Posterior vena cava (tissue), 2 donors: ENCODE measurements at regions not wholly inside any gene's neighbourhood (a gene's known extent, or its start where the extent isn't known, plus 50 kb on each side); places are given as distances from the start of the nearest gene placed in this dataset.

ENCODE experiments used
- DNase-seq: peaks from one replicate; pipeline ENCODE4 v3.0.0-alpha.2; 2020; ENCODE audit warnings: low spot score
- intact Hi-C, 2 donors: fragments of 100-400 bp; cut with DNase I; formaldehyde crosslinking; loops; one replicate each; pipeline versions ENCODE4 v1.14.1 to v1.14.2; 2022 to 2023
- donor health status: DM: yes; HTN: yes; CAD: no.
- donor health status: DM: yes; HTN: yes; CAD: no.

DNA sequence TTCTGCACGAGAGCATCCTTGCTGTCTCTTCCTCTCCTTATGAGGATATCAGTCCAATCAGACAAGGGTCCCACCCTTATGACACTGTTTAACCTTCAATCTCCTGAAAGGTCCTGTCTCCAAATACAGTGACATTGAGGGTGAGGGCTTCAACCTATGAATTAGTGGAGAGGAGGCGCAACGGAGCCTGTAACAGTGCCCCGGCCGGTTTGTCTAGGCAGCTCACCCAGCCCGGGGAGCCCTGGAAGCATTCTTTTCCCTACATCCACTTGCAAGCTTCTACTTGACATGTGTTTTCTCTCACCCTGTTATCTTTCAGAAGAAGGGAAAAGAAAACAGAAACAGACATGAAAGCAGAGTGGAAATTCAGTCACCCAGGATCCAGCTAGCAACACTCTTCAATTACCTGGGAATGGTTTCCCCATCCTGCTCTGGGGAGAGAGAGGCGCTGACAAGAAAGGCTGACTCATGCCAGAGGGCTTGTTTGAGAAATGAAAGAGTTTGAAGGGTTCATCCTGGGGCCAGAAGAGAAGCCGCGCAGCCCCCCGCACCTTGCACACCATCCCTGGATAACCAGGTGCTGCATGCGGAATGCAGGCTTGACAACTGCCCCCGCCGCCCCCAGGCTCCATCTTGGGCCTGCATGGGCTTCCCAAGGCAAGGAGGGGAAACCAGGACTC lies 394.9 kb downstream of the NPHP4 start:
- intact Hi-C loops, result no loop called here

DNA sequence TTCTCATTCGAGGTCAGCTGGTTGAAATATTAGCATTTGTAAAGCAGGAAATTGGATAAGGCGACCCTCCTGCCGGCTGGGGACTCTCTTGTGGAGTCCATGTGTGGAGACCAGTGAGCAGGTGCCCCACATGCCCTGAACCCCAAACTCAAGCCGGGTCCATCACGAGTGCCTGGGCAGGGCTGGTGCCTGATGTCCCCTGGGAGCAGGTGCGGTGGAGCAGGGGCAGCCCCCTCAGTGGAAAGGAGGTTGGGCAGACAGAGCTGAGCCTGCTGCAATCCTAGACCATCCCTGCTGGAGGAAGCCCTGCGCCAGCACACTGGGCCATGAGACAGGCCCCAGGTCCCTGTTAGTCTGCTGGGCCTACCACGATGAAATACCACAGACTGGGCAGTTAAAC lies 395.6 kb downstream of the NPHP4 start:
- DNase-seq, result peak; percentile 76
- intact Hi-C loops, result no loop called here

More for the DNA sequence above, 394.9 kb downstream of the NPHP4 start:
- peak; percentile 74 for DNase-seq

DNA sequence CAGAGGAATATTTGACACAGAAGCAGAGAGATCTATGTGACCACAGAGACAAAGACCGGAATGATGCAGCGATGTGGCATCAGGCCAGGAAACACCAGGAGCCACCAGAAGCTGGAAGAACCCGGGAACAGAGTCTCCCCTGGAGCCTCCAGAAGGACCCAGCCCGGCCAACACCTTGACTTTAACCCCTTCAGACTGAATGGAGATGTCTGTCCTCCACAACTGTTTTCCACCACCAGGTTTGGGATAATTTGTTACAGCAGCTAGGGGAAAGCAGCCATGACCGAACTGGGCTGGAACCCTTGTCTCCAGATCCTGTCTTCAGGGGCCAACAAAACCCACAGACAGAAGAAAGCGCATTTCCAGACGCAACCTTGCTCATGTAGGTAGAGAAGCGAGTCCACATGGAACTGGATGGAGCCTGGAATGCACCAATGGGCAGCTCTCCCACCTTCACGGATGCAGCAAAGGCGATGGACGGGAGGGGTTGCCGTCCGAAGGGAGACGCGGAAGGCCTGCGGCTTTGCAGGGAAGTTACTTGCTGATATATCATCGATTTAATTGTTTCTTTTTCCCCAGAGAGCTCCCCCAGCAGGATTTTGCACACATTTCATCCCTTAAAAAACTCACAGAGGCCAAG lies 396.6 kb downstream of the NPHP4 start:
- no peak for DNase-seq
- intact Hi-C loops, result no loop called here

DNA sequence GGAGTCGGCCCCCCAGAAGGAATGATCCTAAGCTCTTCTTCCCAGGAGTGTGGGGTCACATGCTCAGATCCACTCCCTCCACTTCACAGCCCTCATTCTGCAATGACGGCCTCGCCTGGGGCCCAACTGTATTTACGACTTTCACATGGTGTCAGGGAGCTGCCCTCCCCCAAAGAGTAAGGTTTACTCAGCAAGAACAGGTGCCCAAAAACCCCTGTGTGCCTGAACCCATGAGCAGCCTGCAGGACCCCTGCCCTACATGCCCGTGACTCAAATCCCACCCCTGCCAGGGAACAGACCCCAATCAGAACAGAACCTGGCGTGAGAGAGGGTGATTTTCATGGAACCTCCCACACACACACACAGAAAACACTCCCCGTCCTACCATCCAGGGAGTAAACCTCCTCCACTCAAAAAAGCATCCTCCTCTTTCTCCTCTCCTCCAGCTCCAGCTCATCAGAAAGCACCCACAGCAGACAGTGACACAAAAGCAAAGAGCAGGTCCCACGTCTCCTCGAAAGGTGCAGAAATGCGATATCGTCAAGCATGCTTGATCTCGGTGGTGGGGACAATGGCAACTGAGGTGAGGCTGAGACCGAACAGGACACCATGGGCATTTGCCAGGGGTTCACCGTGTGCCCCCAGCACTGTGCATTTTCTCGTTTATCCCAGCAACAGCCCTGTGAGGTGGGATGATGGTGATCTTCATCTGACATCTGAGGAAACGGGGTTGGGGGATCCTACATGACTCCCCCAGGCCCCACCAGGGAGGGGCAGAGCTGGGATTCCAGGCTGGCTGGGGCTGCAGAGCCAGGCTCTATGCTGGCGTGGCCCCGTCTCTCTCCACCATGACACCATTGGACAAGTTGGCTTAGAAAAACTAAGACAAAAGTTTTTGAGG lies 397.9 kb downstream of the NPHP4 start:
- no peak for DNase-seq
- intact Hi-C loops, result no loop called here

DNA sequence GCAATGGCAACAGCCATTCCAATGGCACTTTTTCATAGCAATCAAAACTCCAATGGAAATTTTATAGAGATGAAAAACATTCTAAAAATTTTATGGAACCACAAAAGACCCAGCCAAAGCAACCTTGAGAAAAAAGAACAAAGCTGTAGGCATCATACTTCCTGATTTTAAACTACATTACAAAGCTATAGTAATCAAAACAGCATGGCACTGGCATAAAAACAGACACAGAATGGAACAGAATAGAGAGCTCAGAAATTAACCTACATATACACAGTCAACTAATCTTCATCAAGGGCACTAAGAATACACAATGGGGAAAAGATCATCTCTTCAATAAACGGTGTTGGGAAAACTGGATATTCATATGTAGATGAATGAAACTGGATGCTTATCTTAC lies 401.5 kb downstream of the NPHP4 start:
- intact Hi-C loops, result no loop called here
- no peak for DNase-seq

DNA sequence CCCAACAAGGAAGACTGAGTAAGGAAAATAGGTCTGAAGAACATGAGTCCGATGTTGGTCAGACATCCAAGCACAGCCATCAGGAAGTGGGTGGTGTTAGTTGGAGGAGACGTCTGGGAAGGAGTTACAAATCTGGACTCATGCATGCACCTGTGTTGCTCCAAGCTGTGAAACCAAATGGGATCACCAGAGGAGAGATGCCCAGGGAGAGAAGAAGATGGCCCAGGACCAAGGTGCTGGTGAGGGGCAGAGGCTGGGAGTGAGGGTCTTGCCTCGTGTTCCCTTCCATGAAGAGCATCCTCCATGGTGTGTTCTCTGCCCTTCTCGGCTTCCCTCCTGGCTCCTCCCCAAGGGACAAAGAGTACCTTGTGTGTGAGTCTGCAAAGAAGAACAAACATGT lies 405.6 kb downstream of the NPHP4 start:
- intact Hi-C loops, result no loop called here

DNA sequence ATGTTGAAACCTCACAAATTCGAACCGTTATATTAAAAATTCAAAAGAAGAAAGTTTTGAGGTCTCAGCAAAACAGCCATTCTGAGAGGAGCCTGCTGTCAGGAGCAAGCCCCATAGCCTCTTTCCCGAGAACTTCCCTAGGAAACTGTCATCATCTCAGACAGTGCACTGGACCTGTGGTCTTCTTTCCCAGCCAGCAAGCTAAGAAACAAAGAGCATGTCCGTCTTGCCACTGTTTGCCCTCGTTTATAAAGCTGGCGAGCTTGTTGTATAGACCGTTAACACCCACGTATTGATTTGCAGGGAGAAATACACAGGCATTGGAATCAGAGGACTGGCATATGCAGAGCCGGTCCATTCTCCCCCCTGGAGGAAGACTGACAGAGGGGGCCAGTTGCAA lies 407.0 kb downstream of the NPHP4 start:
- DNase-seq, result no peak
- intact Hi-C loops, result no loop called here

More for the DNA sequence above, 405.6 kb downstream of the NPHP4 start:
- DNase-seq, result no peak

DNA sequence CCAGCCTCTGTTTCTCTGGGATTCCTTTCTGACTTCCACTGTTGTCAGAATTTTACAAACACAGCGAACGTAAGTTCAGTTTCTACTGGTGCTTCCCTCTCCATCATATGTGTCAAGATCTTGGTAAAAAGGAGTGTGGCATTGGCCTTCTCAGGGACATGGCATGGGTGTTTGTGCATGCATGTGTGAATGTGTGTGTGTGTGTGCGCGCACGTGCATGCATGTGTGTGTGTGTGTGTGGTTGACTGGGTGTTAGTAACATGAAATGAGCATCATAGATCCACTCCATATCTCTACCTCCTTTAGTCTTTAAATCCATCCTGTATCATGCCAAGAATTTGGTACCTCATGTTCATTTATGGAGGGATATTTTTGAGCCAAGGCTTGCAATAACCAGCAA lies 411.3 kb downstream of the NPHP4 start:
- intact Hi-C loops, result no loop called here
- no peak for DNase-seq

DNA sequence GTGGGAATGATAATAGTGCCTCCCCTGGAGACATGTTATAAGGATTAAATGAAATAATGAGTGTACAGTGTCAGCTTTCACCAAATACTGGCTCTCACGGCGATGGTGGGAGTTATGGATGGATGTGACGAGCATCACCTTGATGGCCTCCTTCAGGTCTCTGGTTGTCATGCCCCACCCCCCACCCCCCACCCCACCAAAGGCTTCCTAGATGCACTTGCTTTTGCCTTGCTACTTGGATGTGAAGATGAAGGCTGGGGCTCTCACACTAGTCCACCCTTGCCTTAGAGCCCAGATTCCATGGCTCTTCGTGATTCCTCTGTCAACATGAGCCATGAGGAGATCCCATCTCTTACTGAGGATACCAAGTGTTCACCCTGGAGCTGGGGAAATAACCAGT lies 412.3 kb downstream of the NPHP4 start:
- intact Hi-C loops, result no loop called here
- DNase-seq, result no peak

DNA sequence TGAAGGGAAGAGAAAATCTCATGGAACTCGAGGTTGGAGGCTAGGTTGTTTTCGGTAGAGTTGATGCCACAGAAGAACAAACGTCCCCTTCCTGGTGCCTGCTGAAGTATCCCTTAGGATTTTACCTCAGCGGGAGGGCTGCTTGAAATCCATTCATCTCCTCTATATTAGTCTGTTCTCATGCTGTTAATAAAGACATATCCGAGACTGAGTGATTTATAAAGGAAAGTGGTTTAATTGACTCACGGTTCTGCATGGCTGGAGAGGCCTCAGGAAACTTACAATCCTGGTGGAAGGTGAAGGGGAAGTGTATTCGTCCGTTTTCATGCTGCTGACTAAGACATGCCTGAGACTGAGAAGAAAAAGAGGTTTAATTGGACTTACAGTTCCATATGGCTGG lies 413.5 kb downstream of the NPHP4 start:
- intact Hi-C loops, result no loop called here
- DNase-seq, result no peak

DNA sequence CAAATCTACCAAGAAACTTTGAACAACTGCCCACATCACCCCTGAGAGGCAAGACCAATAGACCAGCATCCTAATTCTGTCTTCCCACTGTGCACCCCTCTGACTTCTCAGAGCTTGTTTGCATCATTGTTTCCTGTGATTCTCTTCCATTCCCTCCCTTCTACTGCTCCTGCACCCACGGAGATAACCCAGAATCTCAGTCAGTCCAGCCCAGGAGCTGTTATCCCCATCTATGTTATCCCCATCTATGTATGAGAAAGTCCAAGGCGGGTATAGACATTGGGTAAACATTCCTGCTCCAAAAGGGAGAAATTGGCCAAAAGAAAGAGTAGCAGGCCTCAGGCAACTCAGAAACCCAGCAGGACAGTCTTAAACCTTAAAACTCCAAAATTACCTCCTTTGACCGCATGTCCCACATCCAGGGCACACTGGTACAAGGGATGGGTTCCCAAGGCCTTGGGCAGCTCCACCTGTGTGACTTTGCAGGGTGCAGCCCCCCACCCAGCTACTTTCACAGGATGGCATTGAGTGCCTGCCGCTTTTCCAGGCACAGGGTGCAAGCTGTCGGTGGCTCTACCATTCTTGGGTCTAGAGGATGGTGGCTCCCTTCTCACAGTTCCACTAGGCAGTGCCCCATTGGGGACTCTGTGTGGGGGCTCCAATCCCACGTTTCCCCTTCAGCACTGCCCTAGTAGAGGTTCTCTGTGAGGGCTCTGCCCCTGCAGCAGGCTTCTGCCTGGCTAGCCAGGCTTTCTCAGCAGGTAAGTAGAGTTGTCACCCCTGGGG lies 414.8 kb downstream of the NPHP4 start:
- DNase-seq, result no peak
- intact Hi-C loops, result no loop called here

DNA sequence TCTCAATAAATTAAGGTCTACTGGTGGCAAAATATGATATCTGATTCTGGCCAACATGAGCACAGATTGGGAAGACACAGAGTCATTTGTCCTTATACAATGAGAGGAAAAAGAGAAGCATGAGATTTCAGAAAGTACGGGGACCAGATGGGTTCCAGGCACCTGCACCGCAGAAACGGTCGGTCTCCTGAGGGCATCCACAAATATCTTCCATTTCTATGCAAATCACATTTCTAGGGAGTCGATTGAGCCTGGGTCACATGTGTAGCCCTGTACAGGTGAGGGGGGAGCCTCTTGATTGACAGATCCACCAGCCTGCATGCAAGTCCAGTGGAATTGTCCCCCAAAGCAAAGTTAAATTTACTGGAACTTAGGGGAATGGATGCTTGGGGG lies 415.6 kb downstream of the NPHP4 start:
- intact Hi-C loops, result no loop called here
- no peak for DNase-seq

DNA sequence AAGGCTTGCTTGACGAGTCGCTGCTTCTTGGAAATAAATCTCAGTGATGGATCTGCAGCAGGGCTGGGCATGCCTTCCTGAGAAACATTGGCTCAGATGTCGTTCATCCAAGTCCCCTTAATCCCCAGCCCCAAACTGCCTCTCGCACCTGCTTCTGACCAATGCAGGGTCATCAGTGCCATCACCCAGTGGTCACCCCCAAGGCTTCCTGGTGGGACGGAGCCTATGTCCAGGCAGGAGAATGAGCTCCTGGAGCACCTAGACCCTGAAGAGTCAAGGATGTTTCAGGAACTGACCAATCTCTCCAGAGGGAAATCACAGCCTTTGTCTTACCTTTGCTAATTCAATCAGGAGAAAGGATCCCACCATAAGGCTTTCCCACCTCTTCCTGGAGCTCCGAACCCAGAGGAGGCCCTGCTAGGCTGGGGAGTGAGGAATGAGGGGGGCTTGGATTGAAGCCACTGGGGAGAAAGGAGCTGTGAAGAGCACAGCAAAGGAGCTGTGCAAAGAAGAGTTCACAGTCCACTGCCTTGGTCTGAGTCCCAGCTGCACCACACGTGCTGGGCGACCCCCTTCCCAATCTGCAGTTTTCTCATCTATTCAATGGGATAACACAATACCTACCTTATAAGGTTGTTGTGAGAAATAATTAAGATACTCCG lies 416.1 kb downstream of the NPHP4 start:
- intact Hi-C loops, result no loop called here
- no peak for DNase-seq

DNA sequence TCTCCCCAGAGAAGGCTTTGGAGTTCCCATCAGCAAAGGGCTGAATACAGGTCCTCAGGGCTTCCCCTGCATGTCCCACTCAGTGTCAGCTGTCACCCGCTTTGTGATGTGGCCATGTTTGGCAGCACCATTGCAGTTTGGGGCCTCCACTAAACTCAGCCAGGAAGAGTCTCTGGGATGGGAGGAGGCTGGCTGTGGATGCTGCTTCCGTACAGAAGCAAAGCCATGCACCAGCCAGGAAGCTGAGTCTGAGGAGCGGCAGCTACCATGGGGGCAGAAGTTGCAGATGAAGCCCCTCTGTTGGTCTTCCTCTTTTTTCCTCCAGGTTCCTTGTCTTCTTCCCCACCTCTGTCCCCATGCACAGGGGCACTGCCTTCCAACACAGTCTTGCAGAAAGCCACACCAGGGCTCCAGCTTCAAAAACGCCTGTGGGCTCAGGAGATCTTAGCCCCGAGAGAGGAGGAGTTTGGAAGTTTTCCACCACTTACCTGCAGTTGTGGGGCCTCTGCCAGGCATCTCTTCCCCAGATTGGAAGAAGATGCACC lies 416.8 kb downstream of the NPHP4 start:
- no peak for DNase-seq
- intact Hi-C loops, result no loop called here

DNA sequence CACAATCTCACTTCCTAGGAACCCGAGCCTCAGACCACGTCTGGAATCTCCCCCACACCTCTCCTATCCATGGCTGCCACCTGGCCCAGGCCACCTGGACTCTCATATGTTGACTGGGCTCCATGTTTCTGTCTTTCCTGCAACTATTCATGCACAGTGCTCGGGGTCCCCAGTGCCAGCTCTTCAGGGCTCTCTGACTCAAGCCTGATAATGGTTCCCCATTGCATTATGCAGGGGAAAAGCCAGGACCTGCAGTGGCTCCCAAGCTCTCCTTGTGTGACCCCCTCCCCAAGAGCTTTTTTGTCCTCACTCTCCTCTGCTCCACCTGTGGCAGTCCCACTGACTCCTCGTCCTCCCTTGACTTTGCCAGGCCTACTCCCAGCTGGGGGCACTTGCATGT lies 417.6 kb downstream of the NPHP4 start:
- intact Hi-C loops, result loop anchor here in 1 of 2 donors (5.0 kb wide), 1 partner anchor 463 kb away; no protein-coding TSS in a partner anchor
- DNase-seq, result no peak

DNA sequence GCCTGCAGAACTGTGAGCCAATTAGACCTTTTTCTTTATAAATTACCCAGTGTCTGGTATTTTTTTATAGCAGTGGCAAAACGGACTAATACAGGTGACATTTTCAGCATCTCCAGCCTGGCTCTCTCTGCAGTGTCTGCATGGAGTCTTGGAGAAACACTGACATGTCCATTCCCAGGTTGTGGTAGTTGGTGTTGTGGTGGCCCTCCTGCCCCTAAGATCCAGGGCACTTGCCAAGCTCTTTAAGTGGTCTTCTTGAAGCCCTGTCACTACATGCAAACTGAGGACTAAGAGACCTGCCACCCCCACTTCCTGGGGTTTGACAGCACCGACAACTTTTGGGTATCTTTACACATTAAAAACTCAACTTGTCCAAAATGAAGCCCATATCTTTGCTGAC lies 419.4 kb downstream of the NPHP4 start:
- no peak for DNase-seq
- intact Hi-C loops, result loop anchor here in 1 of 2 donors (5.0 kb wide), 1 partner anchor 465 kb away; no protein-coding TSS in a partner anchor

DNA sequence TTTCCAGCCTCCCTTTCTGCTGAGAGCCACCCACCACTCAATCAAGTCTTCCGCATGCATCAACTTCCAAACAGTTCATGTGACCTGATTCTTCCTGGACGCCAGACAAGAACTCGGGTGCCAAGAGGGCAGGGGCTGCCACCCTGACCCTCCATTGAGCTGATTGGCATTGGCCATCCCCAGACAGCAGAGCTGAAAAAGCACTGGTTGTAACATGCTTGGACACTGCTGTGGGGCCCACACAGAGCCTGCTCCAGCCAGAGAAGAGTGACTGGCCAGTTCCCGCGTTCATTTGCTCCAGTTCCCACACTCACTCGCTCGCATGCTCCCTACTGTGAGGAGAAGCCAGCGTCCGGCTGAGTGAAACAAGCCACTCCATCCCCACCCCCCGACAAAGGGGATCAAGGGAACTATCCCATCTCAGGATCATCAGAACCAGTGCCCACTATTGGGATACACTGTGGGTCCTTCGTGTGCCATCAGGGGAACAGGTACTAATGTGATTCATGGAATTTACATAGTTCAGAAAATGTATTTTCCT lies 420.3 kb downstream of the NPHP4 start:
- intact Hi-C loops, result loop anchor here in 1 of 2 donors (5.0 kb wide), 1 partner anchor 465 kb away; no protein-coding TSS in a partner anchor
- DNase-seq, result no peak

DNA sequence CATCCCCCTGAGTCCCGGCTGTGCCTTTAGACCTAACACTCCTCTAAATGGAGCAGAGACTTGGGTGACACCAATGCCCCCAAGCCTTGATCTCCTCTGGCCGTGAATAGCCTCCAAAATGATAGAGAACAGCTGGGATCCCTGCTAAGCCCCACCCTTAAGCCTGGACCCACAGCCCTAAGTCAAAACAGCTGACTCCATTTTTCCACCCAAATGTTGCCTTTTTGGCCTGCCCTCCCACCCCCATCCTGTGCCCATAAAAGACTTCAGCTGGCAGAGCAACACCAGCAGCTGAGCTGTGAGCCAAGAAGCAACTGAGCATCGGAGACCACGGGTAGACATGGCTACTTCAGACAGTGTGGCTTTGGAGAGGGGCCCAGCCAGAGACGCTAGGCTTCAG lies 420.8 kb downstream of the NPHP4 start:
- DNase-seq, result no peak
- intact Hi-C loops, result loop anchor here in 1 of 2 donors (5.0 kb wide), 1 partner anchor 466 kb away; no protein-coding TSS in a partner anchor
